AG20443 (cell line): ENCODE measurements at regions not wholly inside any gene's neighbourhood (a gene's known extent, or its start where the extent isn't known, plus 50 kb on each side); places are given as distances from the start of the nearest gene placed in this dataset.

Experiments used
- DNase-seq: peaks from one replicate; pipeline ENCODE4 v3.0.0; 2012; ENCODE audit warnings: low spot score, mixed read lengths

DNA sequence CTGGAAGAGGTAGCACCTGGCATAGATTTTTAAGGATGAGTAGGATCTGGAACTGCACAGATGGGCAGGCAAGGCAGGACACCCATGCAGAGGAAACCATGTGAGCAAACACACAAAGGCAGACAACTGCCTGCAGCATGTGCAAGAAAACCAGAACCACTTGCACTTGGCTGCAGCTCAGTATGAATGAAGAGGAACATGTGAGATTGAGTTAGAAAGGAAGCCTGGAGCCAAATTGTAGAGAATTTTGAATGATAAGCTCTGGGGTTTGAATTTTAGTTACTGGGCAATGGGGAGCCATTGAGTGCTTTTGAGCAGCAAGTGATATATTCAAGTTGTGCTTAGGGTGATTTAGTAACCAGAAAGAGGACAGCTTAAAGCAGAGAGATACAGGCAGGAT, 583.4 kb downstream of the SOX6 start:
- no peak for DNase-seq

DNA sequence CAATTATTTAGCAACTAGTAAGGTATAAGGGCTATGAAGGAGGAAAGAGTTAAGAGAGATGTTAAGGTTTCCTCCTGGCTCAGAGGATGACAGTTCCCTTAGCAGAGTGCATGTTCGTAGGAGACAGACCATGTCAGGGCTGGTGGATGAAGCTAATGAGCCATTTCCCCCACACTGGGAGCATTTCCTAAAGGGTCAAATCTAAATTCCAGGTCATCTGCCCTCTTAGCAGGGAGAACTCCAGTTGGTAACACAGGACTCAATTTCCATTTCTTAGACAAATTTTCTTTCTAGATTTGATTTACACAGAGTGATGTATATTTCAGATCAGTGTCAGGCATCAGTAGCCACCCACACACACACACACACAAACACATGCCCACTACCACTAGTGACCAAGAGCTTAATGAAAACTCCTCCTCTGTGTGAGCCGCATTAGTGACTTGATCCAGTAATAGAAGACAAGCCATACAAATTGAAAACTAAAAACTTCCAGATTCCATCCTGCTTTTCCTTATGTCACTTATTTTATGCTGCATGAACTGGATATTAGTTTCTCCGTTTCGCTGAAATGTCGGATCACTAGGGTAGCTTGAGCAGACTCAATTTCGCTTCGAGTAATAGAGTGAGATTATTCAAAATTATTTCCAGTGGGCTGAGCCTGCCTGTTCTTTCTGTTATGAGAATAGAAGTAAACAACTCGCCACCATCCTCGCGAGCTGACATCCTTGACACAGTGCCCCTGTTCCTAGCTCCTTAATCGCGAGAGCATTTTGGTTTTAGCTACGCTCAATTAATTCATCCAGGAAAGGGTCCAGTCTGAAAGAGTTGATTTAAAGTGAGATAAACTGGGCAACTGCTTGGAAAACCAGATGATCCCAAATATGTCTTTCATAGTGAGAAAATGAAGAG, 582.6 kb downstream of the SOX6 start:
- no peak for DNase-seq

DNA sequence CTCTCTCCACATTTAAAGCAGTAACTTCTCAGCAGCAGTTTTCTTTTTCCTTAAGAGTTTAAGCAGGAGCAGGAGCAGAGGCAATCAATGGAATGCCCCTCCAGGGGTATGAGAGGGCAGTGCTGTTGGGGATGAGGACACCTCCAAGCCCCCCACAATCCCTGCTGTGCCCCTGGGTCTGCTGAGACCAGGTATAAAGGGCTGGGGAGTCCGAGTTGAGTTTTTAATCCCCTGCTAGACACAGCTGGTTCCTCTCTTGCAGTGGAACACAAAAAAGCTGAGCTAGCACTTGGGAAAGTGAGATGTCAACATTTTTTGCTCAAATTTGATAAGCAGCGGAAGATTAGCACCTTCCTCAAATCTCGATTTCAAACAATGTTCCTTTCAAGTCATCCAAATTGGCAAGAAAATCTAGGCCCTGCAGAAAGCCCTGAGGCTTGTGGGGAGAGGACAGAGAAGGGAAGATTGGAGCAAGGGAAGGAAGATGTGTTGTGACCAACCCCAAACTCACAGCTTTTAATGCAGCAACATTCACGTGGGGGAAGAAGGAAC, 581.9 kb downstream of the SOX6 start:
- DNase-seq: no peak

DNA sequence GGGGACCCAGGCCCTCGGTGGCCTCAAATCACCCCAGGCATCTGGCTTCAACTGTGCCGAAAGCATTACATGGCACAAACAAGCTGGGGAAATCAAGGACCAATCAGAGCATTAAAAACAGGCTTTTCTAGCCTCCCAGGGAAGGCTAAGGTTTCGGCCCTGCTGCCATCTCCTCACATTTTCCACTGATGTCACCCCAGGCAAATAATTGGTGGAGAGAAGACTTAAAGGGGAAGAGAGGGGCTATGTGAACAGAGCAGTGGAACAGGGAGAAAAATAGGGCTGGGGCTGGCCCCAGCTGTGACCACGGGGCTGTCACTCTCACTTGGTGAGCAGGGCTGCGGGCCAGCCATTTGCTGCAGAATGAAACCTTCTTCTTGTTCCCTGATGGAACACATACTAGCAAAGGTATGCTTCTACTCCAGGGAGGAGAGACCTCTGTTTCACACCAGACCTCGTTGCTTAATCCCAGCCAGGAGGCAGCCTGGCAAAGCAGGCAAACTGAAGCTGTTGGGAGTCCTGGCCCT, 581.3 kb downstream of the SOX6 start:
- no peak for DNase-seq

DNA sequence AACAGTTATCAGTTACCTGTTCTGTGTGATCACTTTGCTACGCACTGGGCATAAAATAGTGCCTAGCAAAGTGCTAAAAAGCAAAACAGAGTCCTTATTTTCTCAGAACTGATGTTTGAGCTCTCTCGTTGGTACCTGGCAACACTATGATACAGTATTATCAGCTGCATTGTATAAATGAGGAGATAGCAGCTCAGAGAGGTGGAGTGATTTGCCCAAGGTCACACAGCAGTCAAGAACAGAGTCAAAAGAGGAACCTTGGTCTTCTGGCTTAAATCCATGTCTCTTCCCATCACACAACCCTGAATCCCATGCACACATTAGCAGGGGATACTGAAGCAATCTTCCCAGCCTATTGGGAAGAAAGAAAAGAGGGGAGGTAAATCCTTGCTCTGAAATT, 580.5 kb downstream of the SOX6 start:
- no peak for DNase-seq

DNA sequence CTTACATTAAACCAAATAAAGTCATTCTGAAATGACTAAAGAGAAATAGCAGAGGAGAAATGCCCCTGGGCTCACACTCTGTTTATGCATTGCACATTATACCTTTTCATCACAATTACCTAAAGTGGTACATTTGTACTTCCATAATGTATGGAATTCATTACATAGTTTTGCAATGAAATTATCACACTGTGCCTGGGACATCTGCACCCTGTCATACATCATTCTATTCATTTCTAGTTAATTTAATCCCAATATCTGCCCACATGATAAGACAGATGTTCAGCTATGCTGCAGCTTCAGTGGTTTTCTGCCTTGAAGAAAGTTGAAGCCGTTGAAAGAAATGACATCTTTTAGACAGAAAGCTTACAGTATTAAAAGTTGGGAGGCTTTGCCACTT, 580.0 kb downstream of the SOX6 start:
- no peak for DNase-seq

DNA sequence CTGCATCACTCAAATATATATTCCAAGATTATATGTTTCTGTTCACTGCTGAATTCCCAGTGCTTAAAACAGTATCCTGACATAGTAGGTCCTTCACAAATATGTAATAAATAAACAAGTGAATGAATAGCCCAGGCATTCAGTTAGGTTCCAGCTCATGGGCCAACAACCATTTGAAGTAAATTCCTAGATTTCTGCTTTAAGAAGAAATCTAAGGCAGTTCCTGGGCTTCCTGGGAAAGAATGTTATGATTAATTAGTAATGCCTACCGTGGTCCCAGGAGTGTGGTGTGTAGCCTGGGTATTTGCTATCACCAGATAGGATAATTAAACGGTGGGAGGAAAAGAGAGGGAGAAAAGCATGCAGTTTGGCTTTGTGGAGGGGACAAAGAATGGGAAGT, 576.8 kb downstream of the SOX6 start:
- no peak for DNase-seq

DNA sequence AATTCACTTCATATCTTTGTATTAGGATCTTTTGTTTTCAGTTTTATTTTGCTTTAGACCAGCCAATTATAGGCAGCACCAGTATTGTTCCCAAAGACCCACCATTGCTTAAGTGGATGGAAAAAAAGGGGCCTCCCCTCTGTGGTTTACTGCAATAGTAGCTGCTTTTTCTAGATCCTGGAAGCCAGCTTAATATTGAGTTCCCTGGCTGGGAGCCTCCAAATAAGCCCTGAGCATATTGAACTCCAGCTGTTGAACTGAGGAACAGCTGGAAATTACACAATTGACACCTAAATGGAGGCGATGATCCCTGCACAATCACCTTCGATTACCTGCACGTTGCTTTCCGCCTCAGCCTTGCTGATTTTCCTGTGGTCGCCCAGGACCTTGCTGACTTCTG, 576.0 kb downstream of the SOX6 start:
- DNase-seq: no peak

DNA sequence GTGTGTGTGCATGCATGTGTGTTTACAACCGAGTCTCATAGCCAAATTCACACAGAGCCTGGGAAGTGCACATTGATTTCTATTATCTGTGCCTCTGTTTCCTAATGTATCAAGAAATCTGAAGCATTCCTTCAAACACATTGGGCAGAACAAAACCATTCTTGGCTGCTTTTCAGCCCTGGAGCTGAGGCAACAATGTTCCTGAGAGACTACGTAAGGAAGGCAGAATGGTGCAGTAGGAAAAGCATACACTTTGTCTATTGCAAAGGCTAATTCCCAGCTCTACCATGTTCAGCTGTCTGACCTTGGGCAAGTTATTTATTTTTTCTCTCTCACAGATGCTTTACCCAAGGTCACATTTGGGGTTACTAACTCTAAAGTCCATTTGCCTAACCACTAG, 575.5 kb downstream of the SOX6 start:
- DNase-seq: no peak

DNA sequence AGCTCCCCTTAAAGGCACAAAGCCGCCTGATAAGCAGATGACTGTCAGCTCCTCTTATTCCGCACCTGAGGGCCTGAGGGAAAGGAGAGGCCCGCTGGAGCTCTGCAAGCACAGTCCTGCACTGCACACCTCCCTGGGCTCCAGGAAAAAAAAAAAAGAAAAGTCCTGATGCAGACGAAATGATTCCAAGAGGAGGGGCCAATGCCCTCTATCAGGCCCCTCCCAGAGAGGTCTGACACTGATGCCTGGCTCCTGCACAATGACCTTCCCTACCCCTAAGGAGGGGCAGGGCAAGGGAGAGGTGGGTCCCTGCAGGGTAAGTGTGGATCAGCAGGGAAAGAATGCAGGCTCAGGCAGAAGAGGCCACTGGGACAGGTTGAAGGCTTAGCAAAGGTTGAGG, 572.7 kb downstream of the SOX6 start:
- no peak for DNase-seq

DNA sequence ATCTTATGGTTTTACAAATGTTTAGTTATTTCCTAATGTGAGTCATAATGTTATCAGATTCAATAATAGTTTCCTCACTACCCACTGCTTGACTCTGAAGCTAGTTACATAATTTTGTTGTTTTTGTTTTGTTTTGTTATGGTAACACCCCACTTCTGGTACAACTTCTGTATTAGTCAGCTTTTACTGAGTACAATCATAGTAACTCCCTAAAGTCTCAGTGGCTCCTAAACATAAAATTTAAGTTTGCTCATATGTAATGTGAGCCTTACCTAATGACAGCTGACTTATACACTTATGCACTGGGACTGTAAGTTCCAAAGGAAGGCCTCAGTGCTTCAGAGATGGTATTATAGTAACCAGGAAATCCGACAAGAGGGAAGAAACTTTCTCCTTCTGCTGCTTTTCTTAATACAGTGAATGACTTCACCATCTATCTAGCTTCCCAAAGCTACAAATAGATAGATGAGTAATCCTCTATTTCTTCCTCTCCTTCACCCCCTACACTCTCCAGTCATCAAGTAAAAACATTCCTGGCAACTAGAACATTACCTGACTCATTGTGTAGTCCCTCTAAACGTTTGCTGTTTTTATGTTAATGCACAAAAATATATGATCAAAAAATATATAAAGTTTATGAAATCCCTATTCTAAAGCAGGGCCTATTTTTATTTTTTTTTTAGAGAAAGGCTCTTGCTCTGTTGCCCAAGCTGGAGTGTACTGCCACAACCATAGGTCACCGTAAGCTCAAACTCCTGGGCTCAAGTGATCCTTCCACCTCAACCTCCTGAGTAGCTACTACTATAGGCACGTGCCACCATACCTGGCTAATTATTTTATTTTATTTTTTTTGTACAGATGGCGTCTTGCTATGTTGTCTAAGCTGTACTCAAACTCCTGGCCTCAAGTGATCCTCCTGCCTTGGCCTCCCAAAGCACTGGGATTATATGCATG, 563.0 kb downstream of the SOX6 start:
- DNase-seq: no peak

DNA sequence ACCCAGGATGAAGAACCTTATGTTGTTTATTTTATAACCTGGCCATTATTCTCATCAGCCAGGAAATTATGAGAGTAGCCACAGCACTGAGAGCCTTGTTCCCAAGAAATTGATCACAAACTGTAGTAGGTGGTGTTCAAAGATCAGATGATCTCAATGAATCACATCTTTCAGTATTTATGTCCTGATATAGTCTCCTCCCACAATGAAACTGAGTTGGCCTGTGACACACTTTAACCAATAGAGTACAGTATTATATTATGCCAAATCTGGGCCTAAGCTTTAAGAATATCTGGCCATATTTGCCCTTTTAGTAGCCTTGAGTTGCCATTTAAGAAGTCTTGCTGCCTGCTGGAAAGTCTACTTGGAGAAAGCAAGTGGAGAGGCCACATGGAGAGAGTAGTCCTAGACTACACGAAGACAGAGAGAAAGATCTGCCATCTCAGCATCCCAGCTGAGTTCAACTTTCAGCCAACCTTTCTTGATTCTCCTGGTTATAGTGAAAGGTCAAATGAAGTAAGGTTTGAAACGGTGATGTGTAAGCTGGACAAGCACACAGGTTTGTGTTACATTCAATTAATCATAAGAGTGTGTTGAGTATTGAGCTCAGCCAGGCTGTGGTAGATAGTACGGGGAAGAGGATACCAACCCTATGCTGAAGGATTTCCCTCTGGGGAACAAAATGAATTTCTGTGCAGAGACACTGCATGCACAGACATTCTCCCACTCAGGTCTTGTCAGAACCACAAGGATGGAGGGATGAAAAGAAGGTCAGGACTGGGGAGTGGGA, 561.8 kb downstream of the SOX6 start:
- no peak for DNase-seq

DNA sequence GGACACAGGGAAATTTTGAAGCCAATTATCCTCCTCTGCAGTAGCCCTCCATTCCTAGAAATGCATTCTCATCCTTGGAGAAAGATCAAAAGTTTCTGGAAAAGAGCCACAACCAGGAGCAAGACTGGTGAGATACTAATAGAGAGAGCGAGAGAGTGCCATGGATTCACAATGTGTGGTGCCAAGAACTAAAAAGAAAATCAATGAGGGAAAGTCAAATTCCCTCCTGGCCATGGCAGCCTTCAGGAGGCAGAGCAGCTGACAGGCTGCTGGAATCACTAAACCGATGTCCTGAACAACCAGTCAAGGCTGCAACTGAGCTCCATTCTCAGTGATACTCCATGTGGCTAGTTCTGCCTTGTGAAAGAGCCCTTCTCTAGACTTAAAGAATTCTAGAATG, 561.0 kb downstream of the SOX6 start:
- no peak for DNase-seq

DNA sequence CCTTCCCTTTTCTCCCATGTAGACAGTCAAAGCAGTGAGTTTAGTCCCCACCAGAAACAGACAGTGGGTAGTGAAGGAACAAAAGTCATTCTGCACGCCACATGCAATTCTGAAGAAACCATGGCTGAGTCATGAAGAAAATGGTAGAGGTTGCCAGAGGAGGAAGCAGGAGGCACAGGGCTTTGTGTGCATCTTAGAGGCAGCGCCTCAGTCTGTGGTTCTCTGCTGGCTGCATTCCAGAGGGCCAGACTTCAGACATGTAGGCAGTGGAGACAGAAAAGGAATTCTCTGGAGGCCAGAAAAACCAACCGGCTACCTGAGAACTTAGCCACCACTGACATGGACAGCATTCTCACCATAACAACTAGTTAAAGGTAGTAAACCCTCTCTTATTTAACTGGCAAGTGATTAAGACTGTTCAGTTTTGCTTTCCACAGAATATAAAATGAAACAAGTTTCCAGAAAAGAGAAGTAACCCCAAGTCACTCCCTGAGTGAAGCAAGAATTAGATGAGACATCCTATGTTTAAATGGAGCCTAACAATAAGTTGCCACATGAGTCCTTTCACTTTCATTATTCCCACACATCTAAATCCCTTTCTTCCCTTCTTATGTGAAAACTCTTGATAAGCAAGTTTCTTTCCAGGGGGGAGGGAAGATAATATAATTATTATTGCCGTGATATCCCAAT, 556.1 kb downstream of the SOX6 start:
- DNase-seq: peak; percentile 25

DNA sequence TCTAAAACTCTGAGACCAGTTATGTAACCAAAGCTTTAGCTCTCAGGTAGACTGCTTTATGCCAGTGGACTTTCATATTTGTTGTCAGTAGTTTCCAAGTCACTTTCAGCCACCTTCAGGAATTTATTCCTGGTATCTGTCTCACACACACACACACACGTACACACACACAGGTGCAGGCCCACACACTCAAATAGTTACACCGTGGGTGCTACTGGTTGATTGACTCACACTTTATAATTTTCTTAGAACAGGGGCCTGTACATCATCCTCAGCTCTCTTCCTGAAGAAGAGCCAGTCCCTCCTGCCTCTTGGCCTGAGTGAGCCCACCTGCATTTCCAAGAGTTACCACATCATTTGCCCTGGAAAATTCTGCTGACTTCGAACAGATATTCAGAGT, 555.2 kb downstream of the SOX6 start:
- DNase-seq: no peak

DNA sequence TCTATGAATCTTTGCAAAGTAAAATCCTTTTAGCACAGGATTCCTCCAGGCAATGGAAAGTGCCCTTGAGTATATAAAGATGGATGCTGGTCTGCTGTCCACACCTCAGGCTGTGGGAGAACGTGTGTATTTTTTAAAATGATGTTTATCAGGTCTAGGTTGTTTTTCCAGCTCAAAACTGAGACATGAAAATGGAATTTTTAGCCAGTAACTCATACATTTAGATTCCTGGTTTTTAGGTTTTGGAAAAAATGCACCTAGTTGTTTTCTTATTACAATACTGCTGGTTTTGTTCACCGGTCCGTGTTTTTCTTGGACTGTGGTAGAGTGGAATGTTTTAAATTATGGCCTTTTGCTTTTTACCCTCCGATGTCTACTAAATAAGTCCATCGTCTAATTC, 554.7 kb downstream of the SOX6 start:
- DNase-seq: no peak

DNA sequence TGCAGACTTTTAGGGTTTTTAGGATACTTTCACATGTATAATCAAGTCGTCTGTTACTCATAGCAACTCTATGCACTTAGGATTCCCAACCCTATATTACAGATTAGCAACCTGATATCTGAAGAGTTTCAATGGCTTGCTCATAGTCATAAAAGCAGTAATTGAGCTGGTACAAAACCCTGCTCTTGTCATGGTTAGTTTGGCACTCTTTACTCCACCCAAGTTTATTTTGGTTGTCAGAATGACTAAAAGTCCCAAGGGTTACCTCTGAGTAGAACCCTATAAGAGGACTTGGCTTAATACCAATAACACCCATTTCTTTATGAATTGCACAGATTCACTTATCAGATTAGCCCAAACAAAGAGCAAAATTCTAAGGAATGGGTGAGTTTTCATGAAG, 550.6 kb downstream of the SOX6 start:
- DNase-seq: no peak

DNA sequence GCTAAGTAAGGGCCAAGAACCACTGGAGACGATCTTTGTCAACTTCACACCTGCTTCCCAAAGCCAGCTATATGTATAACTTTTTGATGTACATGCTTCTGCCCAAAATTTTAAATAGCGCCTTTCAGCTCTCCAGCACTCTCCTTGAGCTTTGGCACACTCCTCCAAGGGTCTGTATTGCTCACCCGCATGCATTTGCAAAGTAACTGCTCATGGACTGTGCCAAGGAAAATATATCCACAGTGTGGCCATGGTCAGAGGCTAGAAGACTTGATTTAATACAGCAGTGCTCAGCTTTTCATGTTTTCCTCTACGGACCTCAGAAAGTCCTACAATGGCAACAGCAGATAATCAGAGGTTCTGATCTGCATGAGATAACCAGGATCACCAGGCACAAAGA, 550.1 kb downstream of the SOX6 start:
- no peak for DNase-seq

DNA sequence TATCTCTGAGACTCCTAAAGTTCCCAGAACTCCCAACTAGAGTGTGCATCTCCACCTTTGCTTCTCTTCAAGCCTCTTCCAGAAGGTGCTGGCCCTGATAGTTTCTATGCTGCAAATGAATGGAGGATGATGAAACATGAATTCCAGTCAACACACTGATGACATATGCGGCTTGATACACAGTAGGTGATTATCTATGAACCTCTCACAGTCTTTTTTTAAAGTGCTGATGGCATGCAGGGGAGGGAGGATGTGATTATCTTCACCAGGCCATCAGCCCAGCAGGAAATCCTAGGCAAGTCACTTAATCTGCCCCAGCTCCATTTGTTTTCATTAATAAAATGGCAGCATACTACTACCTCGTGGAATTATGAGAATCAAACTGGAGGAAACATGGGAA, 548.5 kb downstream of the SOX6 start:
- no peak for DNase-seq

DNA sequence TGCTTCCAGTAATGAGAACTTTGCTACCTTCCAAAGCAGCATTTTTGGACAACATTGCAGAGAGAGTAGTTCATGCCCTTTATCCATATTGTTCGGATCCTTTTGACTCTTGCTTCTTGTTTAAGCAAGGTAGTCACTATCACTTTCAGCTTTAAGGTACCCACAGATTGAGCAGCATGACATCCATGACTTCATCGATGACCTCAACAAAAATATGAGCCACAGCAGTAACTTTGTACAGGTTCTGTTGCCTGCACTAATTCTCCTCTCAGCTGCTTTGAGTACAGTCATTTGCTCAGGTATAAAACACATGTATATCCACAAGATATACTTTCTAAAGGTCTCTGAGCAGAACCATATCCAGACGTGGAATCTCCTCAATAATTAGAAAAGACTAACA, 546.3 kb downstream of the SOX6 start:
- no peak for DNase-seq

DNA sequence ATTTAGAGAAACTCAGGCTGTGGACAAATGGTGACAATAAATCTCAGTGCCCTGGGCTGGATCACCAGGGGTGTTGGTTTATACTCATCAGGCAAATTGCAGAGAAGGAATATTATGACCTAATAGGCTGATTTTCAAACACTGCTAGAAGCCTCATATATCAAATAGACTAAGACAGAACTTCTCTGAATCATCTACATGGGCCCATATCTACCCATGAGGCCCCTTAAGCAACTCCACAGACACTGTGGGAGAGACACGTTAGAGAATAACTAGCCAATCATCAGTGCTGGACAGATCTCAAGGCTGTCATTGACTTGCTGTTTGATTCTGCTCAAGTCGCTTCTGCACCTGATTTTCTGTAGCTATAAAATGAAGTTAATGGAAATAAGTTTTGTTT, 545.8 kb downstream of the SOX6 start:
- no peak for DNase-seq
